ENCODE measurements at regions not wholly inside any gene's neighbourhood (a gene's known extent, or its start where the extent isn't known, plus 50 kb on each side); places are given as distances from the start of the nearest gene placed in this dataset.

DNA sequence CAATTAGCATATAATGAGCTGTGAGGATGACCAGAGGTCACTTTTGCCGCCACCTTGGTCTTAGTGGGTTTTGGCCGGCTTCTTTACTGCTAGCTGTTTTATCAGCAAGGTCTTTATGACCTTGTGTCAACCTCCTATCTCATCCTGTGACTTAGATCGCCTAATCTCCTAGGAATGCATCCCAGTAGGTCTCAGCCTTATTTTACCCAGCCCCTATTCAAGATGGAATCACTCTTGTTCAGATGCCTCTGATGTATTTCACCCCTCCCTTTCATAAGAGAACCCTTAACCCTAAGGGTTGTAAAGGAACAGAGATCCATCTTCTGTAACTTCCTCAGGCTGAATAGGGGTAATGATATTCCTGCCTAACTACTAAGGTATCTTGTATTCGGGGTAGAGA, 58.9 kb upstream of the PALMD start:
- Histone ChIP-seq H3K4me2 (ENCODE audit: low read depth, low read length, poor library complexity, severe bottlenecking) (no peak overlapping the region), H3K4me3 (ENCODE audit: low read length, poor library complexity, severe bottlenecking) (no peak overlapping the region), H3K4me1 (ENCODE audit: insufficient read depth, low read length, poor library complexity, severe bottlenecking) (no peaks in the 10 kb centered on the region), H3K79me2 (ENCODE audit: insufficient read depth, low read length) (no peaks in the 10 kb centered on the region), H3K9me3 (ENCODE audit: insufficient read depth, low read depth, low read length) (no peaks in the 10 kb centered on the region), H3K9me2 (replicated peaks; ENCODE audit: low read depth, low read length) (no peaks in the 10 kb centered on the region), H3F3A (ENCODE audit: low read depth) (no peaks in the 10 kb centered on the region), H3K9ac (ENCODE audit: low read depth, low read length, poor library complexity, severe bottlenecking) (no peak overlapping the region), H4K20me1 (ENCODE audit: insufficient read depth, low read length, poor library complexity, severe bottlenecking) (no peaks in the 10 kb centered on the region), H3K36me3 (ENCODE audit: insufficient read depth, low read length) (no peaks in the 10 kb centered on the region), H2AFZ (ENCODE audit: low read length) (no peak overlapping the region), H3K27me3 (ENCODE audit: insufficient read depth, low read length, poor library complexity, severe bottlenecking) (no peaks in the 10 kb centered on the region)
- no peak for TF ChIP-seq EZH2phosphoT487 (IDR thresholded peaks at IDR 0.05; ENCODE audit: borderline replicate concordance)
- TF ChIP-seq, protein P1, sequence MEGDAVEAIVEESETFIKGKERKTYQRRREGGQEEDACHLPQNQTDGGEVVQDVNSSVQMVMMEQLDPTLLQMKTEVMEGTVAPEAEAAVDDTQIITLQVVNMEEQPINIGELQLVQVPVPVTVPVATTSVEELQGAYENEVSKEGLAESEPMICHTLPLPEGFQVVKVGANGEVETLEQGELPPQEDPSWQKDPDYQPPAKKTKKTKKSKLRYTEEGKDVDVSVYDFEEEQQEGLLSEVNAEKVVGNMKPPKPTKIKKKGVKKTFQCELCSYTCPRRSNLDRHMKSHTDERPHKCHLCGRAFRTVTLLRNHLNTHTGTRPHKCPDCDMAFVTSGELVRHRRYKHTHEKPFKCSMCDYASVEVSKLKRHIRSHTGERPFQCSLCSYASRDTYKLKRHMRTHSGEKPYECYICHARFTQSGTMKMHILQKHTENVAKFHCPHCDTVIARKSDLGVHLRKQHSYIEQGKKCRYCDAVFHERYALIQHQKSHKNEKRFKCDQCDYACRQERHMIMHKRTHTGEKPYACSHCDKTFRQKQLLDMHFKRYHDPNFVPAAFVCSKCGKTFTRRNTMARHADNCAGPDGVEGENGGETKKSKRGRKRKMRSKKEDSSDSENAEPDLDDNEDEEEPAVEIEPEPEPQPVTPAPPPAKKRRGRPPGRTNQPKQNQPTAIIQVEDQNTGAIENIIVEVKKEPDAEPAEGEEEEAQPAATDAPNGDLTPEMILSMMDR (conservative IDR thresholded peaks at IDR 0.05; ENCODE audit: low read length), result no peak

DNA sequence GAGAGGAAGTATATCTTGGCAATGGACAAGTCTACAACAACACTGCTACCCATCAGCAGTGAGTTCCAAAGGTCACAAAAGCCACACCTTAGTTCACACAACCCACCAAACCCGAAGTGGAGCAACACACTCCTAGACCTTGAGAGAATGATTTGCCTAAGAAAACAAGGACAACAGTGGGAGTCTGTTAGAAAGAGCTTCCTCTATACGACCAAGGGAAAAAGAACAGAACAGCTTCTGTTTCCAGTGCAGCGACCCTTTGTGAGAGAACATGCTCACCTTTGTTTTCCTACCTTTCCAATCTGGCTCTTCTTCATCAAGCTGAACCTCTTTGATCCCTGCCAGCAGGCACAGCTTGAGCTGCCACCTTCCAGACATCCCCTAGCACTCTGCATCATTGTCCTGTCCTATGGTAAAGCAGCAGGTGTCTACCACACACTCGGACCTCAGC, 56.7 kb upstream of the PALMD start:
- H3F3A ChIP-seq (ENCODE audit: low read depth), result no peaks in the 10 kb centered on the region
- no peak overlapping the region for H3K9ac ChIP-seq (ENCODE audit: low read depth, low read length, poor library complexity, severe bottlenecking)

DNA sequence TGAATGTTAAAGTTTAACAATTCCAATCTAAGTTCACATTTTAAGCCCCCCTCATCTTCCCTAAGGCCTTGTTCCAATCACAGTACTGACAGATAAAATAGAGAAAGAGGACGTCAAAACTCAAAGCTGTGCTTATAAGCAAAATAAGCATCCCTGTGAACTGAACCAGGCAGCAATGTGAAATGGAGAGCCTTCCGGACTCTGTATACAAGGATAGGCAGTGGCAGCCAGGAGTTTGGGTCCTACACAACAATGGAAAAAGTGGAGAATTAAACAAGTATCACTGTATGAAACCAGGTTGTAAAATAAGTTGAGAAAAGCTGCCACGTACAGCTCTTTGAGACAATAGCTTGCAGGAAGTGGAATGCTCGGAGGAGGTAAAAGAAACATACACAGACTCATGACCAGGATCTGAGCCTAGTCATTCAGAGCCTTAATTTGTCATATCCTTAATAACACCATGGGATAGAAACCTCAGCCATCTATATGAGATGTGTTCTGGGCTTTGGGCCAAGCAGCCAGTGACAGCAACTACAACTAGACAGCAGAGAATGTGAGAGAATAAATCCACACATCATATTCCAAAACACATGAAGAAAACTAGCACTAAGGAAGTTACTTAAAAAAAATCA, 55.2 kb upstream of the PALMD start:
- H3K27me3 ChIP-seq (ENCODE audit: insufficient read depth, low read length, poor library complexity, severe bottlenecking), result no peaks in the 10 kb centered on the region
- no peak overlapping the region for H3K4me3 ChIP-seq (ENCODE audit: low read length, poor library complexity, severe bottlenecking)
- no peaks in the 10 kb centered on the region for H3K36me3 ChIP-seq (ENCODE audit: insufficient read depth, low read length)
- no peak overlapping the region for H2AFZ ChIP-seq (ENCODE audit: low read length)
- H3K9ac ChIP-seq (ENCODE audit: low read depth, low read length, poor library complexity, severe bottlenecking), result no peak overlapping the region
- peaks cover 4% of the 10 kb centered on the region for H3K4me1 ChIP-seq (ENCODE audit: insufficient read depth, low read length, poor library complexity, severe bottlenecking)
- no peaks in the 10 kb centered on the region for H3F3A ChIP-seq (ENCODE audit: low read depth)
- no peak overlapping the region for H3K4me2 ChIP-seq (ENCODE audit: low read depth, low read length, poor library complexity, severe bottlenecking)
- H4K20me1 ChIP-seq (ENCODE audit: insufficient read depth, low read length, poor library complexity, severe bottlenecking), result no peaks in the 10 kb centered on the region
- no peaks in the 10 kb centered on the region for H3K79me2 ChIP-seq (ENCODE audit: insufficient read depth, low read length)
- no peaks in the 10 kb centered on the region for H3K9me3 ChIP-seq (ENCODE audit: insufficient read depth, low read depth, low read length)
- no peak for TF ChIP-seq EZH2phosphoT487 (IDR thresholded peaks at IDR 0.05; ENCODE audit: borderline replicate concordance)
- TF ChIP-seq, protein P1 (conservative IDR thresholded peaks at IDR 0.05; ENCODE audit: low read length), result no peak
- no peaks in the 10 kb centered on the region for H3K9me2 ChIP-seq (replicated peaks; ENCODE audit: low read depth, low read length)

More for the DNA sequence above, 56.7 kb upstream of the PALMD start:
- Histone ChIP-seq H3K36me3 (ENCODE audit: insufficient read depth, low read length) (no peaks in the 10 kb centered on the region), H3K4me2 (ENCODE audit: low read depth, low read length, poor library complexity, severe bottlenecking) (no peak overlapping the region), H3K4me1 (ENCODE audit: insufficient read depth, low read length, poor library complexity, severe bottlenecking) (peaks cover 3% of the 10 kb centered on the region), H3K4me3 (ENCODE audit: low read length, poor library complexity, severe bottlenecking) (no peak overlapping the region), H3K9me2 (replicated peaks; ENCODE audit: low read depth, low read length) (no peaks in the 10 kb centered on the region), H3K79me2 (ENCODE audit: insufficient read depth, low read length) (no peaks in the 10 kb centered on the region), H2AFZ (ENCODE audit: low read length) (no peak overlapping the region), H4K20me1 (ENCODE audit: insufficient read depth, low read length, poor library complexity, severe bottlenecking) (no peaks in the 10 kb centered on the region), H3K27me3 (ENCODE audit: insufficient read depth, low read length, poor library complexity, severe bottlenecking) (no peaks in the 10 kb centered on the region), H3K9me3 (ENCODE audit: insufficient read depth, low read depth, low read length) (no peaks in the 10 kb centered on the region)
- TF ChIP-seq EZH2phosphoT487 (IDR thresholded peaks at IDR 0.05; ENCODE audit: borderline replicate concordance), result no peak
- TF ChIP-seq, protein P1 (conservative IDR thresholded peaks at IDR 0.05; ENCODE audit: low read length), result no peak
